GM21825 (cell line): ENCODE measurements at regions not wholly inside any gene's neighbourhood (a gene's known extent, or its start where the extent isn't known, plus 50 kb on each side); places are given as distances from the start of the nearest gene placed in this dataset.

Experiments
- ATAC-seq: cut with Tn5 transposase; IDR thresholded peaks from one replicate; pipeline ENCODE4 v1.9.1; 2021; ENCODE audit warnings: mild to moderate bottlenecking, moderate library complexity; ENCODE audit not compliant: unreplicated experiment

GRCh38 chr12:93101367-93101766 lies 172.3 kb upstream of the EEA1 start:
- no peak for ATAC-seq

GRCh38 chr12:93102312-93102711 lies 173.2 kb upstream of the EEA1 start:
- no peak for ATAC-seq

- ATAC-seq = no peak
Measured at GRCh38 chr12:93102744-93103143, 173.6 kb upstream of the EEA1 start.

- no peak for ATAC-seq
Measured at GRCh38 chr12:93103154-93103553, 174.1 kb upstream of the EEA1 start.

GRCh38 chr12:93104535-93104934 lies 175.4 kb upstream of the EEA1 start:
- ATAC-seq = no peak

- ATAC-seq = no peak
Measured at GRCh38 chr12:93106910-93107309, 177.8 kb upstream of the EEA1 start.

GRCh38 chr12:93107514-93108312 lies 178.6 kb upstream of the EEA1 start:
- no peak for ATAC-seq

GRCh38 chr12:93108985-93109384 lies 179.9 kb upstream of the EEA1 start:
- no peak for ATAC-seq

- no peak for ATAC-seq
Measured at GRCh38 chr12:93109551-93110203, 180.6 kb upstream of the EEA1 start.

- ATAC-seq = no peak
Measured at GRCh38 chr12:93111773-93112172, 182.7 kb upstream of the EEA1 start.

- no peak for ATAC-seq
Measured at GRCh38 chr12:93113317-93114006, 184.4 kb upstream of the EEA1 start.

GRCh38 chr12:93115198-93115601 lies 186.1 kb upstream of the EEA1 start:
- ATAC-seq = no peak

GRCh38 chr12:93115646-93116045 lies 186.6 kb upstream of the EEA1 start:
- no peak for ATAC-seq

GRCh38 chr12:93116632-93117031 lies 187.5 kb upstream of the EEA1 start:
- no peak for ATAC-seq

- no peak for ATAC-seq
Measured at GRCh38 chr12:93121729-93122488, 192.8 kb upstream of the EEA1 start.

GRCh38 chr12:93122569-93123091 lies 193.5 kb upstream of the EEA1 start:
- no peak for ATAC-seq

GRCh38 chr12:93125126-93125525 lies 196.0 kb upstream of the EEA1 start:
- ATAC-seq = no peak

- ATAC-seq = peak; percentile 45
Measured at GRCh38 chr12:93126069-93126474, 197.0 kb upstream of the EEA1 start.

GRCh38 chr12:93127107-93127560 lies 198.0 kb upstream of the EEA1 start:
- ATAC-seq = no peak

- ATAC-seq = no peak
Measured at GRCh38 chr12:93127582-93128331, 198.7 kb upstream of the EEA1 start.
